LNCaP clone FGC (cell line): ENCODE measurements at regions not wholly inside any gene's neighbourhood (a gene's known extent, or its start where the extent isn't known, plus 50 kb on each side); places are given as distances from the start of the nearest gene placed in this dataset.

Source experiments
- DNase-seq: peaks from one replicate; pipeline ENCODE4 v3.0.0-alpha.2; 2011; ENCODE audit warnings: low read depth
- H3K4me3 ChIP-seq: 2 replicates; pipeline ENCODE4 v1.5.1; 2011; ENCODE audit warnings: mild to moderate bottlenecking, low read depth, low read length, control low read depth
- CTCF ChIP-seq: IDR thresholded peaks from 2 replicates; pipeline ENCODE4 v1.5.1; 2012; ENCODE audit warnings: mild to moderate bottlenecking; ENCODE audit not compliant: control insufficient read depth, insufficient read depth; ENCODE audit errors: extremely low read depth

GRCh38 chr1:36650200-36651065 lies 167.7 kb upstream of the CSF3R start:
- TF ChIP-seq CTCF = peak; percentile 83
- no peak overlapping the region for H3K4me3 ChIP-seq
- peak; percentile 28 for DNase-seq

GRCh38 chr1:36645867-36646266 lies 163.2 kb upstream of the CSF3R start:
- no peak for TF ChIP-seq CTCF
- no peak overlapping the region for H3K4me3 ChIP-seq
- no peak for DNase-seq

- TF ChIP-seq CTCF = no peak
- H3K4me3 ChIP-seq = no peak overlapping the region
- no peak for DNase-seq
Observed at GRCh38 chr1:36644556-36644955, 161.8 kb upstream of the CSF3R start.

- H3K4me3 ChIP-seq = no peak overlapping the region
- DNase-seq = no peak
- TF ChIP-seq CTCF = no peak
Observed at GRCh38 chr1:36643371-36644270, 160.9 kb upstream of the CSF3R start.

GRCh38 chr1:36642802-36643201 lies 160.1 kb upstream of the CSF3R start:
- no peak overlapping the region for H3K4me3 ChIP-seq
- TF ChIP-seq CTCF = no peak
- DNase-seq = no peak

GRCh38 chr1:36641776-36642175 lies 159.1 kb upstream of the CSF3R start:
- peak; percentile 35 for DNase-seq
- H3K4me3 ChIP-seq = no peak overlapping the region
- TF ChIP-seq CTCF = no peak
